HG02973 (cell line): ENCODE measurements at regions not wholly inside any gene's neighbourhood (a gene's known extent, or its start where the extent isn't known, plus 50 kb on each side); places are given as distances from the start of the nearest gene placed in this dataset.

Experiments
- ATAC-seq: cut with Tn5 transposase; IDR thresholded peaks from one replicate; pipeline ENCODE4 v1.9.1; 2021; ENCODE audit warnings: moderate library complexity; ENCODE audit not compliant: unreplicated experiment

DNA sequence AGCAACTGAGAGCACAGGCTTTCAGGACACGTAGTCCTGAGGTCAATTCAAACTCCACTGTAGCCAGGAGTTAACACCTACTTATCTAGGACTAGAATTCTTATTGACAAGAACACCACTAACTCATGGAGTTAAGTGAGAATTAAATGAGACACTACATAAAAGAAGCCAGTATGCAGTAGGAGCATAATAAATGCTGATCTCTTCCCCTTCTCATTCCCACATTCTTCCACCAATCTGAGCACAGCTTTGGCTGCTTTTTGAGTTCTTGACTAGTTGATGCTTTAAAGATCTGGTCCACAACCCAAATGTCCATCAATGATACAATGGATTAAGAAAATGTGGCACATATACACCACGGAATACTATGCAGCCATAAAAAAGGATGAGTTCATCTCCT lies 55.2 kb downstream of the TTC32 start:
- no peak for ATAC-seq

DNA sequence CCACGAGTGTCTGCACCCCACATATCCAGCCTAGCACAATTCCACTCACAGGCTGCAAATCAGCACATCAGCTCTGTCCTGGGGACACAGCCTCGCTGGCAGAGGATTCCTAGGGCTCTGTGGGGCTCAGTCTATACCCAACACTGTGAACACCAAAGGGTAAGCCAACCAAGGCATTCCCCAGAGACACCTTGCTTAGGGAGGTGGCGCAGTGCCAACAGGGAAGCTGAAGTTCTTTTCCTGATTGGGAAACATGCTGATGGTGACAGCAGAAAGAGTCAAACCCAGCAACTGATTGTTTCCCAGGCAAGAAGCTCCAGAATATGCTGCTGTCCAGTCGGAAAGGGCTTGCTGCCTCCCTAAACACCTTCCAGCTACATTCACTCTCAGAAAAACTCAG lies 55.8 kb downstream of the TTC32 start:
- no peak for ATAC-seq

DNA sequence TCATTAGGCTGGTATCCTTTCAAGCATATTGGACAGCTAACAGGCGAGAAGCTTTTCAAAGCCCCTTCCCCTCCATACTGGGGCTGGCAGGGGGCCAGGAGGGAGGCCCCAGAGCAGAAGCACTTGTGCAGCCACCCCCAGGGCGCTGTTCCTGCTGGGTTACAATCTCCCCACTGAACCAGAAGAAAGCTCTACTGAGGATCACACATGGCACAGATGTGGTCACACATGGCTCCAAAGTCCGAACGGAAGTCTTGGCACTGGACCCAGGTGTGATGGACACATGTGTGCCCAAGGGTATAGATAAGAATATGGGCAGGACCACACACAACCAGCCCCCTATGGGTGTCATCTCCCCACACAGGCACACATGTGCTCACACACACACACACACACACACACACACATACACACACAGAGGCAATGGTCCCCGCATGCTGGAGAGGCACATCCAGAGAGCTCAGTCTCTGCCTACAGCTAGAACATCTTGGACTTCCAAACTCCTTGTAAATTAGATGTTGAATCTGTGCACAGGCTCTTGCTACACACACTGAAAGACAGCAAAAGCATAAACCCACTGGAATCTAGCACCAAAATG lies 56.4 kb downstream of the TTC32 start:
- ATAC-seq, result no peak

DNA sequence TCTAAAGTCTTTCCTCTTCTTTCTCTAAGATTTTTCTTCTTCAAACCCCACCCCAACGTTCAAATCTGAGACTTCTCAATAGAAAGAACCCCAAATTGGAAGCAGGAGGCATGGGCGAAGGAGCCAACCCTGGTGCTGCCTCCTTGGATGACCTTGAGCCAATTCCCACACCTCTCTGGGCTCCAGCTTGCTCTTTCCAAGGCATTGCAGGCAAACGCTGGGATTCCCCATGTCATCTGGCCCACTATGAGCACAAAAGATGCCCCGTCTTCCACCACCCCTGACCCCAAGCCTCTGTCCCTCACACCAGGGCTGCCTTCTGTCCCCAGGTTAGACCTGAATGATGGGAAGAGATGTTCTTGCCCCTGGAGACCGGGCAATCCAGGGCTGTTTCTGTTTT lies 57.0 kb downstream of the TTC32 start:
- ATAC-seq, result no peak

DNA sequence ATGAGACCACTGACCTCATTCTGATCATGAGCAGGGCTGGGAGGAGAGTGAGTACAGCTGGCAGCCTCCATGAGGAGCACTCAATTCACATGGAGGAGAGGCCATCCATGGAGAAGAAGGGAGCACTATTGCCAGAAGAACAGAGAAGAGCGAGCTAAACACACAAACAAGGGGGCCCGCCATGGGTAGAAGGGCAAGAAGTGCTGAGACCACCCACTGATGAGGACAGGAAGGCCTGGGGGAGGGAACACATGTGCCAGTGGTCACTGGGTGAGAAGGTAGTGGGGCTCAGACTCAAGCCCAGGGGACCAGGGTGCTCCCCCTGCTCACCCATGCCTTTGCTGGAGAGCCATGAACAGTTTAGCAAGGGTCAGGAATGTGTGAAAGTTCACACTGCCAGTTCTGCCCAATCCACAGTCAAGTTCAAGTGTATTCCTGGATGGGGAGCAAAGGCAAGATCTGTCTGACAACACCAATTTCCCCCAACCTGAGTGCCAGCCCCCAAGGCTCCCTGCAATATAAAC lies 57.7 kb downstream of the TTC32 start:
- ATAC-seq, result no peak

DNA sequence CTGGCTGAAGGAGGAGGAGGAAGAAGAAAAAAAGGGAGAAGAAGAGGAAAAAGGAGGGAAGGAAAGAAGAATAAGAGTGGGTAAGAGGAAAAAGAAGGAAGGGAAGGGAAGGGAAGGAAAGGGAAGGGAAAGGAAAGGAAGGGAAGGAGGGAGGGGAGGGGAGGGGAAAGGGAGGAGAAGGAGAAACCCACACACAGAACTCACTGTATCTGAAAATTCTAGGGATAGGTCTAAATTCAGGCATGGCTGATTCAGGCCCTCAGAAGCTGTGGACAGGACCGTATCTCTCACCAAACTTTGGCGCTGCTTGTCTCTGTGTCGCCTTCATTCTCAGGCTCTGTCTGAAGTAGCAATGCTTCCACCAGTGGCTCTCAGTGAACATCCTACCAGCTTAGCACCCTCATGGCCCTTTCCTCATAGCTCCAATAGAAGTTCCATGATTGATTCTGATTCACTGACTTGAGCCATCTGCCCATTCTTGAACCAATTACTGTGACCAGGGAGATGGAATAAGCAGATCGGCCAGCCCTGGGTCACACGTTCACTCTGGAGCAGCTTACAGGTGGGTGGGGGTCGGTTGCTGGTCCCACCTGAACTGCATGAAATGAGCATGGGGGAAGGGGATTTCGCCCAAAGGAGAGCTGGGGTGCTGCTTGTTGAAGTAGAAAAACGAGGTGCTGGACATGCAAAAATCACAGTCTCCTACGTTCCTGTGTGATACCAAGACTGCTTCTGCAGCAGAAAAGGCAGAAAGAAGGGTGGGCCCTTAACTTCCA lies 59.7 kb downstream of the TTC32 start:
- ATAC-seq, result no peak

DNA sequence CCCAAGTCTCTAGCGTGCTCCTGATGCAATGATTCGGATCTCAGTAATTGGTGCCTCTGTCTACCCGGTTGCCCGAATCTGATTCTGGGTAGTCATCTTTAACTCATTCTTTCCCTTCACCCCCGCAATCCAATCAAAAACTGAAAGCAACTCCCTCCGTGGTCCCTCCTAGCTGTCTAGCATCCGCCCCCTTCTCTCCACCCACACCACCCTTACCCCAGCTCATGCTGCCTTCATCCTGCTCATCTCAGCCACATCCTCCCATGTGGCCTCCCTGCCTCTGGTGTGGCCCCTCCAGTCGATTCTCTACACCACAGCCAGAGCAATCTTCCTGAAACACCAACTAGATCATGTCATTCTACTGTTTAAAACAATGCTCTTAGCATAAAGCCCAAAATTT lies 62.3 kb downstream of the TTC32 start:
- no peak for ATAC-seq

DNA sequence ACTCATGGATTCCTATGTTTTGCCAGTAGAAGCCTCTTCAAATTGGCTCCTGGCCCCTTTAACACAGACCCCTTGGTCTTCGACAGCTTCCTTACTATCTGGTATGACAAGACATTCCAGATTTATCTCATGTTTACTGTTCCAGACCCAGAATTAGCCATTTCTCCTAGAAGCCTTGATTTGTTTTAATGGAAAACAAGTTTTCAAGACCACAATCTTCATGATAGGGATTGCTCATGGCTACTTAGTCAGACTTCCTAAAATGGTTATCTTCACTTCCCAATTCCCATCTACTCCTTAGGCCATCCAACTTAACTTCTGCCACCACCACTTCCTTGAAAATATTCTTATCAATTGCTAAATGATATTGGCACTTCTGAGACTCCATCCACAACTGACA lies 63.2 kb downstream of the TTC32 start:
- ATAC-seq, result no peak

DNA sequence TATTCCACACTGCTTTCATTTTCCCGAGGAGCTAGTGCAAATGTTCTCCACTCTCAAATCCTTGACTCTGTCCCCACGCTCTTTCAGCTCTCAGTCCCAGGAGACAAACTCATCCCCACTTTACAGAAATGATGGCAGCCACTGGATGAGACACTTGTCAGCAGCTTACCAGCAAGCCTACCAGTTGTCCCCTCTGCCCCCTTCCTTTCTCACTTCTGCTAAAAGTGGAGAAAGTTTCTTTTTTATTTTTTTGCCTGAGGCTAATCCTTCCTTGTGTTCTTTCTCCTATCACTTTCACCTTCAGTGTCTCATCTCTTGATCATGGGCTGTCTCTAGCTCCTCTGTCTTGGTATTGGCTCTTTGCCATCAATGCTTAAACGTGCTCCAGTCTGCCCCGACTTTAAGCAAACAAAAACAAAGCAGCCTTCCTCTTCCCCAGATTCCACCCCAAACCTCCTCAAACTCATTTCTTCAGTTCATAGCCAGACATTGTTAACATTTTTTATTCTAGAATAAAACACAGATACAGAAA lies 64.5 kb downstream of the TTC32 start:
- no peak for ATAC-seq

DNA sequence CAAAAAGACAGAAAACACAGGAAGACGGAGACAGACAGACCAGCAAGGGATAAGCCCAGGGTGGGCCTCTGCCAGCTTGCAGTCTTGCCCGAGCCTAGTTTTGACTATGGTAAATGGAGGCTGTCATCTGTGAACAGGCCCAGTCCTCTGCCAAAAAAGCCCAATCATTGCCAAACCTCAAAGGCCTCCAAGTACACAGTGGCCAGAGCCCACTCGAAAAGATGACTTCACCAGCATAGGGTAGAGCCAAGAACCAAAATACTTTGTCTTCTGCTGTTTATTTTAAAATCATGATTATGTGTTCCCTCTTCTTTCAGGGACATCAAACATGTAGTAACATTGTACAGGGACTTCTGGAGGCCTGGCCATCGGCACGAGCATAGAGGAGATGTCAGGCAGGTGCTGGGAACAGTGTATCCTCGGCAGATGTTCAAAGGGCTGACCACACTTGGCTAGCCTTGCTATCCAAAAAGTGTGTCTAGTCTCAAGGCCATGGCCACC lies 66.0 kb downstream of the TTC32 start:
- ATAC-seq, result no peak

DNA sequence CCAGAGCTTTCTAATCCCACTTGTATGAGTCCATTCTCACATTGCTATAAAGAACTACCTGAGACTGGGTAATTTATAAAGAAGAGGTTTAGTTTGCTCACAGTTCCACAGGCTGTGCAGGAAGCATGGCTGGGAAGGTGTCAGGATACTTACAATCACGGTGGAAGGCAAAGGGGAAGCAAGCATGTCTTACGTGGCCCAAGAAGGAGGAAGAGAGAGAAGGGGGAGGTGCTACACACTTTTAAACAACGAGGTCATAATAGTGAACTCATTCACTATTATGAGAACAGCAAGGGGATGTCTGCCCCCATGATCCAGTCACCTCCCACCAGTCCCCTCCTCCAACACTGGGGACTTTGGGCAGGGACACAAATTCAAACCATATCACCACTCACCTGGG lies 67.8 kb downstream of the TTC32 start:
- no peak for ATAC-seq

DNA sequence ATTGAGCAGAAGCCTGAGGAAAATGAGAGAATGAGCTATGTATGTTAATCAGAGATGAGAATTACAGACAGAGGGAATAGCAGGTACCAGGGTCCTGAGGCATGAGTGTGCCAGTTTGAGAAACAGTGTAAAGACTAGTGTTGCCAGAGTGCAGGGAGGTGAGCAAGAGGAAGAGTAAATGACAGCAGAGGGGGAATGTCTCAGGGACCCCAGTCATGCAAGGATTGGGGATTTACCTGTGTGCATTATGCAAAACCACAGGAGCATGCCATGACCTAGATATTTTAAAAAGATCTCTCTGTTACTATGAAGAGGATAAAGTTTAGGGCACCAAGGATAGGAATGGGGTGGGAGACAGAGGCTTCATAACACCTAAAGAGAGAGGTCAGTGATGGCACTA lies 72.1 kb downstream of the TTC32 start:
- ATAC-seq, result no peak

DNA sequence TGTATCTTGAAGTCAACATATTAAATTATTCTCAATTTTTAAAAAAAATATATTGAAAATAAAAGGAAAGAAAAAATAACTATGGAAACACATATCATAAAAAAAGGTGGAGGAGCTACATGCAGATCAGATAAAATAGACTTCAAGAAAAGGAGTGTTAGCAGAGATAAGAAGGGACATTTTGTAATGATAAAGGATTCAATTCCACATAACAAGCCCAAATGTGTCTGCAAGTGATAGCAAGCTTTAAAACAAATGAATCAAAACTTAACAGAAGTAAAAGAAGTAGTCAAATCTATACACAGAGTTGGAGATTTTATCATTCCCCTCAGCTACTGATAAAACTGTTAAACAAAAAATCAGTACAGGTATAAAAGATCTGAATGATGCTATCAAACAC lies 74.9 kb downstream of the TTC32 start:
- no peak for ATAC-seq

DNA sequence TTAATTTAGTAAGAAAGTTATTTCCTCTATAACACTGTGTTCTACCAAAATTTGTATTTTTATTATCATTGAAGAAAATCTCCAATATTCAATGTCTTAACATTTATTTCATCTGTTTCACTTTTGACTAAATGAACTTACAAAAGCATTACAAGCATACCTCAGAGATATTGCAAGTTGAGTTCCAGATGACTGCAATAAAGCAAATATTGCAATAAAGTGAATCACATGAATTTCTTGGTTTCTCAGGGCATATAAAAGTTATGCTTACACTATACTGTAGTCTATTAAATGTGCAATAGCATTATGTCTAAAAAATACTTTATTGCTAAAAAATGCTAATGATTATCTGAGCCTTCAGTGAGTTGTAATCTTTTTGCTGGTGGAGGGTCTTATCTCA lies 78.3 kb downstream of the TTC32 start:
- ATAC-seq, result no peak

DNA sequence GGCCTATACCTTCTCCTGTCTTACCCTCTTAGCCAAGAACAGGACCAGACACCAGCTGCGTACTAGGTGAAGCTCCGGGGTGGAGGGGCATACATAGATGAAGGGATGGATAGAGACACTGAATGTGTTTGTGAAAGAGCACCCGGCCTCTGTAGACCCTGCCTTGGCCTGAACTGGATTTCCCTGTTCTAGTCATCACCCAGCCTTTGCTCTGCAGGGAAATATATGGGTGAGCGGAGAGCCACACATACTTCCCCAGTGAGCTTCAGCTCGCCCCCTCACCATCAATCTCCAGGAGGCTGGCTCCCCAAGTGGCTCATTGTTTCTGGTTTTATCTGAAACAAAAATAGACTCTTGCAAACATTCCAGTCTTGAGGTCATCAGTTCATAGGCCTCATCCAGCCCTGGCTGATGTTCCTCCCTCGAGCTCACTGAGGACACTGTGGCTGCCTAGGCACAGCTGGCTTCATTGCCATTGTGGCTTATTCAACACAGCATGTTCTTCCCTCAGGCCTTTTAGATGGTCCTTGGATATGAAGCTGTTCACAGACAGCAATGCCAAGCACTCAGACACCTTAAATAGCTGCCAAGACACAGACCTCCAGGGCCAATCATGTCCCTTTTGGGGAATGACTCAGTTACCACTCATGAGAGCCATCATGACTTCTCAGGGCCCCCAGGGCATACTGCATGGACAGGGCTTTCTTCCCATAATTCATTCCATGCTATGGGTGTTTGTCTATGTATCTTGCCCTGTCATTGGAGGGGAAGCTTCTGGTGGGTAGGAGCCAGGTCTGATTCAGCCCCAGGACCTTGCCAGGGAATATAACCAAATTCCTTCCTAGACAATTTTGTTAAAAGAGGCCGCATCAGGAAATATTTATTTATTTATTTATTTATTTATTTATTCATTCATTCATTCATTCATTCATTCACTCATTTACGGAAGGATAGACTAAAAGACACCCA lies 82.4 kb downstream of the TTC32 start:
- no peak for ATAC-seq

DNA sequence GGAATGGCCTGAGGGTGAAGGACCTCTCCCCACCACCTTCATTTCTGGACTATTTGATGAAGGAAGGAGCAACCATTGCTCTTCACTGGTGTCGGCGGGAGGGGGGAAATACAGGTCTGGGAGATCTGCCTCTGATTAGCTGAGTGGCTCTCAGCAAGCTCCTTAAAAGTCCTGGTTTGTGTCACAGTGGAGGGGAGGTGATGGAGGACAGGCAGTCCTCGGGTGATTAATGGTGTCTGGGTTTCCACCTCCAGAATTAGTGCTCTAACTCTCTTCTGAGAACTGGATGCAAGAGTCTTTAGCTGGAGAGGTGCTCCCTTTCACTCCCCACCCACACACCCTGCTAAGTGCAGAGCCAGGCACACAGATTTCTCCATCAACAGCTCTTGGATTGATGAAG lies 83.2 kb downstream of the TTC32 start:
- ATAC-seq, result no peak

DNA sequence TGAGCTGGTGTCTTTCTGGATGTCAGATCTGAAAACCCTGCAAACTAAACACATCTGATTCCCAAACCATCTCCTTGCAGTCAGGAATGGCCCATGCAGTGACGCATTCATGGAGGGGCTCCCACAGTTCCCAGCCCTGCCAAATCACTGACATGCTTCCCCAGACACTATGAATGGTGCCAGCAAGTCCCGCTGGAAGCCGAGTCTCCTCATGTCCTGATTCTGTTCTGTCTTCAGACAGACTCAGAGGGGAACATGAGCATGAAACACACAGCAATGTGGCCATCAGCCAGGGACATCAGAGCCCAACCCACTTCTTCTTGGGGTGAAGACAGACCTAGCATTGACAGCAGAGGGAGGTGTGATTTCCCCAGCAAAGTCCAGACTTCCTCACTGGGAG lies 83.7 kb downstream of the TTC32 start:
- no peak for ATAC-seq

DNA sequence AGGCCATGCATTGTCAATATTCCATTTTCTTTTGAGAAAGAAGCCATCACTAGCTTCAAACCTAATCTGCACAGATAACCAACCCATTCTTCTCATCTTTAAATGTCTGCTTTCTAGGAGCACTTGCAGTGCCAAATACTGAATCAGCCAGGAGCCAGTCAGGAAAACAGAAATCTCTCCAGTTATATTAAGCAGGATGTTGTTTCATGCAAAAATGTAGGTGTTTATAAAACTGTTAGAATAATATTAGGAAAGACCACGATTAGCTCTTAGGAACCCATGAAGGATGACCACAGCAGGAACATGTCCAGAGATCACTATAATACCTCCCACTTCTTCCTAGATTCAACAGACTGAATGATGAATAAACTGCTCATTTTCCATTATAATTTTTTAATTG lies 86.0 kb downstream of the TTC32 start:
- ATAC-seq, result no peak

DNA sequence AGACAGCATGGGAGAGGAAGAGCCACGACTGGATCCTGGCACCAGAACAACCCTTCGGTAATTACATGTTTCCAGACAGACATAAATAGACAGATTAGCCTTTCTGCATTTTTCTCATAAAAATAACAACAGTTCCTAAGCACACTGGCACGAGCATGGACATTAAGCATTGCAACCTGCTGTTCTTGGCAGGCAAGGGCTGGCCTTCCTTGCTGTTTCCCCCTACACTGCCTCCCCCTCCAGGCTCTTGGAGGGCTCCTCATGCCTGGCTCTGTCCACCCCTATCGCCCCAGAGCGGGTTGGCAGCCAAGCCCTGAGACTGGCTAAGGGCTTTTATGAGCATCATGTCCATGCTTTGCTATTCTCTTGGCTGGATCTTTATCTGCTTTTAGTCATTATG lies 89.6 kb downstream of the TTC32 start:
- ATAC-seq, result no peak

DNA sequence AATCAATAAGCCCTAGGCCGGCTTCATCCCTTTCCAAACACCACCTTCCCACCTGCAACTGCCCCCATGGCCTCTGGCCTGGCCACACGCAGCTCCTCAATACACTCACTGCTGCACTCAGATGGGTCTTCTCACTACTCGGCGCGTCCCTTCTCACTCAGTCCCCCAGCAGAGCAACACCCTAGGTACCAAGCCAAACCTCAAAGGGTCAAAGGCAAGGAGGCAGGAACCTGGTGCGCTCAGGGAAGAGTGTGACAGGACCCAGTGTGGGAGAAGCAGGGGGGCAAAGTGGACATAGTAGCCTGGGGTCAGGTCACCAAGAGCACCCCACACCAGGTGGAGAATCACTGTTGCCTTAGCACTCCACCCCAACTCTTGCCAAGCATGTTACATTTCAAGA lies 90.6 kb downstream of the TTC32 start:
- no peak for ATAC-seq

DNA sequence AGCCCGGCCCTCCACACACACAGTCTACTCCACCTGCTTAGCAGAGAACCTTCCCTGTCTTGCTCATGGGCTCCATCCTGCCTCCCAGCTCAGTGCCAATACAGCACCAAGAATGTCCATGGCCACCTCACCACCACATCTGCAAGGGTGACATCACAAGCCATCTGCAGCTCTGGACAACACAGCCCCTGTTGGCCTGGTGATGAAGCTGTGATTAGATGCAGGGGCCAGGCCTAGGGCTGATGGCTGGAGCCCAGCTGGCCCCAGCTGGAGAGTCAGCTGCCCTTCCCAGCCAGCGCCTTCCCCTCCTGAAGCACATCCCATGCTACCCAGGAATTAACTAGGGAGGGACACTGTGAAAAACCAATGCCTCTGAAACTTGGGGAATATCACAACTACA lies 91.1 kb downstream of the TTC32 start:
- no peak for ATAC-seq
